ENCODE measurements at regions not wholly inside any gene's neighbourhood (a gene's known extent, or its start where the extent isn't known, plus 50 kb on each side); places are given as distances from the start of the nearest gene placed in this dataset.

DNA sequence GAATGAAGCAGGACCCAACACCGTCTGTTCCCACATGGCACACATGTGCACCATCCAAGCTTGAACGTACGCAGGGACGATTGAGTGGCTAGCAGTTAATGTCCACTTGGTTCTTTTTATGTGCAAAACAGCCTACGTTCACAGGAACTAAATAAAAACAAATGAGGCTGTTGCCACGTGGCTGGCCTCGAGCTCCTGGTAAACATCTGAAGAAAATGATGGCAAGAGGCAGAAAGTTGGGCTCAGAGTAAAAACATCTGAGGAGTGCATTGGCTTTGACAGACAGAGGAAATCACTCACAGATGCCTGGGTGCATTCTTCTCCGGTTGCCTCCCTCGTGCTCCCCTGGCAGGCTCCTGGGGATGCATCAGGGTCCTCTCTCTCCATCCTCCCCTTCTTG, 177.9 kb downstream of the NRP2 start:
- TF ChIP-seq, protein P1, sequence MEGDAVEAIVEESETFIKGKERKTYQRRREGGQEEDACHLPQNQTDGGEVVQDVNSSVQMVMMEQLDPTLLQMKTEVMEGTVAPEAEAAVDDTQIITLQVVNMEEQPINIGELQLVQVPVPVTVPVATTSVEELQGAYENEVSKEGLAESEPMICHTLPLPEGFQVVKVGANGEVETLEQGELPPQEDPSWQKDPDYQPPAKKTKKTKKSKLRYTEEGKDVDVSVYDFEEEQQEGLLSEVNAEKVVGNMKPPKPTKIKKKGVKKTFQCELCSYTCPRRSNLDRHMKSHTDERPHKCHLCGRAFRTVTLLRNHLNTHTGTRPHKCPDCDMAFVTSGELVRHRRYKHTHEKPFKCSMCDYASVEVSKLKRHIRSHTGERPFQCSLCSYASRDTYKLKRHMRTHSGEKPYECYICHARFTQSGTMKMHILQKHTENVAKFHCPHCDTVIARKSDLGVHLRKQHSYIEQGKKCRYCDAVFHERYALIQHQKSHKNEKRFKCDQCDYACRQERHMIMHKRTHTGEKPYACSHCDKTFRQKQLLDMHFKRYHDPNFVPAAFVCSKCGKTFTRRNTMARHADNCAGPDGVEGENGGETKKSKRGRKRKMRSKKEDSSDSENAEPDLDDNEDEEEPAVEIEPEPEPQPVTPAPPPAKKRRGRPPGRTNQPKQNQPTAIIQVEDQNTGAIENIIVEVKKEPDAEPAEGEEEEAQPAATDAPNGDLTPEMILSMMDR (IDR thresholded peaks at IDR 0.05): no peak
- no peak for TF ChIP-seq EP300 (IDR thresholded peaks at IDR 0.05)

All from tibial nerve (tissue), 4 donors.